ACHN (cell line): ENCODE measurements at regions not wholly inside any gene's neighbourhood (a gene's known extent, or its start where the extent isn't known, plus 50 kb on each side); places are given as distances from the start of the nearest gene placed in this dataset.
"Not testable (repeated sequence)": the region's sequence is repeated elsewhere in the genome, so short reads cannot be mapped to it uniquely, and the experiment has no call there.

Experiments
- DNase-seq: peaks from one replicate; pipeline ENCODE4 v3.0.0-alpha.2; 2015
- in situ Hi-C: cut with HindIII; loops from 2 replicates; pipeline ENCODE4 v1.10.0; 2017; ENCODE audit warnings: low sequenced_read_pairs, low pct_ligation_motif_present, low pct_unique_long_range_greater_than_20kb

GRCh38 chr10:20623546-20623945, 273.6 kb downstream of the NEBL start:
- no peak for DNase-seq
- in situ Hi-C loops = no loop called here

GRCh38 chr10:20622531-20623211, 274.4 kb downstream of the NEBL start:
- no peak for DNase-seq
- in situ Hi-C loops = no loop called here

DNA sequence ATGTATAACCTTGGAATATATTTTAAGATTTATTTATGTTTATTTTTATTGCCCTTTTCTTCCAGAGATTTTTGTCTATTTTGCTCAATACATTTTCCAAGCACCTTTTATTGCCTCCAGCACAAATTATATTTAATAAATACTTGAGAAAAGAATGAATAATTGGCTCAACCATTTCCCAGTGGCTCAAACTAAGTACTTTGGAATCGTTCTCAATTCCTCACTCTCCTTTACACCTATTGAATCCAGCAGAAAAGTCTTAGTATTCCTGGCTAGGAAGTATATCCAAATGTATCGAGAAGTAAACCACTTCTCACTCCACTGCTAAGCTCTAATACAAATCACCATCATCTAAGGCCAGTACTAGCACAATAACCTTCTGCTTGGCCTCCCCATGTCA, 276.1 kb downstream of the NEBL start:
- DNase-seq = no peak
- in situ Hi-C loops = no loop called here

DNA sequence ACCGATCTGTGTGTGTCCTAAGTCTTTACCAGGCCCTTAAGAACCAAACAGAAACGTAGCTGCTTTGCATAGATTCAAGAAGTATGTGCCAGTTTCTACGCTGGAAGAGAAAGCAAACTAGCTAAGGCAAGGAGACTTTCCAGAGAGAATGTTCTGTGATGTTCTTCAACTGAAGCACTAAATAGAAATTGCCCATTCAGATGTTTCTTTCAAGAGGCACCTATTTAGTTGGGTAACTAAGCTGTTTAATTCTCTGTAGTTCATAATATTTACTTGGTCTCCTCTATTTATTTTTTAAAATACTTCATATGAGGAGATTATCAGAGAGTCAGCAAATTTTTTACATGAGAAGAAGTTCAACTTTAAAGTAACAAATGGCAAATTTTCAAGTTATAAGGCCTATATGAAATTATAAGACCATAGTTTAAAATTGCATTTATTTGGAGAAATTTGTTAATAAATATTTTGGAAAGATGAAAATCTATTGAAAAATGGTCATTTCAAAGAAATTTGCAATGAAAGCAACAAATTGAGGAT, 279.0 kb downstream of the NEBL start:
- DNase-seq = no peak
- in situ Hi-C loops = no loop called here

DNA sequence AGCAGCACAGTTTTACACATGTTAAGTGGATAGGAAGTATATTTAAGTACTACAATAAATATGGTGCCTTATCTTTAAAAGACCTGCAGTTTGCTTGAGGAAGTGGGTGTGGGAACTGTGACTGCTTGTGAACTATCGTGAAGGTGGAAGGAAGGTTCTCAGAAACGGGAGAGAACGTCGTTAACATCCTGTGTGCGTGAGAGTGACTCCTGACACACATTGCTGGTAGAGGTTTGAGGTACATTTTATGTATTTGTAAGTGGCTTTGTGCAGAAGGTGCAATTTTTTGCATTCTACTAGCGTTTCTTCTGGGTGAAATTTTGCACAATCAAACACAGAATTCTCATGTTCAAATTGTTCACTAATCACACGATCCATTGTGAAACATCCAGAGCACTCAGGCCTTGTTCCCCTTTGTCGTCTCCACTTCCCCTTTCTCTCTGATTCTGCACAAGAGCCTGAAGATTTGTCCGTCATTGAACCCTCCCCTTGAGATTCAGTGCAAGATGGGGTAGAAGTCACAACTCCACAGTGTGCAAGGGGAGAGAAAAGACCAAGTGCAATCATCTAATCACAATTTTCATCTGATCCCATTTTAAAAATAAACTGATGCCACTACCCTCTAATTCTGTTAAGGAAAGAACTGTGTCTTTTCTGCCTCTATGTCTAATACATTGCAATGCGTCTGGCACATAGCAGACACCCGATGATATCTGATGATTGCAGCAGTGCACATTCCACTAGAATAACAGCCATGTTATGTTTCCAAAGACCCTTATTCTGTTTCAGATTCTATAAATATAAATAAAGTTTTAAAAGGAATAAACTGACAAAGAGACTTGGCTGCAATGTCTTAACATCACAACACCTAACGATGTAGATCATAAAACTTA, 279.9 kb downstream of the NEBL start:
- DNase-seq = no peak
- in situ Hi-C loops = no loop called here

DNA sequence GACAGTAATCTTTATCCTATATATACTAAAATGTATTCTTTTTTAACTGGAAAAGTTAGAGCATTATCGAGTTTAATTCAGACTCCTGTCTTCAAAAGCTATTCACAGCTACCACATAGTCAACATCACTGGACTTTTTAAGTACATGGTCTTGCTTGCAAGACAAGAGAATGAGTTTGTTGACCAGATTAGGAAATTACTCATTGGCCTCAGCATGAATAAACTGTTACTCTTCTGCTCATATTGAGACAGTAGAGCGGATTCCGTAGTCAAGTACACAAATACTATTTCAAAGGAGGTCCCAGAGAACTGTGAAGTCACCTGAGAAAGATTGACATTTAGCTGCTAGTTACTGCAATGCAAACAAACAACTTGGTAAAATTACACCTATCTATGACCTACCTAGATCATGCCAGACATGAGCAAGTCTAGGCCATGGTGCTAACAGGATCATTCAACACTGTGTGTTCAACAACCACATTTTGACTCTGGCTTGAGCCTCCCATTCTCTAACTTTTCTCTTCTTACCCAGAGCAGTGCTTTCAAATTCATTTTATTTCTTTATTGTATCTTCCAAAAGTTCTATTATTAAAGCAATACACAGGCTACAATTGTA, 280.9 kb downstream of the NEBL start:
- in situ Hi-C loops = no loop called here

DNA sequence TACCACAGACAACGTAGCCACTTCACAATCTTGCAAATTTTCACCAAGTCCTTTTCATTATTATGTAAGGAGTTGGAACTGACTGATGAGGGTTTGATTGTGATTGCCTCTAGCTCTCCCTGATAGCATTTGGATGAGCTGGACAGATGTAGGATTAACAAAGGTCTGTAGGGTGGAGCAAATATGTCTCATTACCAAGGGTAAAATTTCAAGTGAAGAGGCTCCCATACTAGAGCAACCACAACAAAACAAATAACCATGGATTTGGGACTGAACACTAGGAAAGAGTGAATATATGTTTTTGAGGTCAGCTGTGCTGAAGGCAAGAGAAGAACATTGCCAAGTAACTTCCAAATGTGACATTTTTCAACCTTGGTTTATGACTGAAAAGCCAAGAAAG, 281.7 kb downstream of the NEBL start:
- no peak for DNase-seq
- in situ Hi-C loops = no loop called here

More for the DNA sequence above, 280.9 kb downstream of the NEBL start:
- no peak for DNase-seq

- DNase-seq = no peak
- in situ Hi-C loops = no loop called here
Measured at GRCh38 chr10:20614911-20615310, 282.2 kb downstream of the NEBL start.

- in situ Hi-C loops = no loop called here
- no peak for DNase-seq
Measured at GRCh38 chr10:20608503-20608902, 288.6 kb downstream of the NEBL start.

- in situ Hi-C loops = no loop called here
- no peak for DNase-seq
Measured at GRCh38 chr10:20606985-20607384, 290.1 kb downstream of the NEBL start.

DNA sequence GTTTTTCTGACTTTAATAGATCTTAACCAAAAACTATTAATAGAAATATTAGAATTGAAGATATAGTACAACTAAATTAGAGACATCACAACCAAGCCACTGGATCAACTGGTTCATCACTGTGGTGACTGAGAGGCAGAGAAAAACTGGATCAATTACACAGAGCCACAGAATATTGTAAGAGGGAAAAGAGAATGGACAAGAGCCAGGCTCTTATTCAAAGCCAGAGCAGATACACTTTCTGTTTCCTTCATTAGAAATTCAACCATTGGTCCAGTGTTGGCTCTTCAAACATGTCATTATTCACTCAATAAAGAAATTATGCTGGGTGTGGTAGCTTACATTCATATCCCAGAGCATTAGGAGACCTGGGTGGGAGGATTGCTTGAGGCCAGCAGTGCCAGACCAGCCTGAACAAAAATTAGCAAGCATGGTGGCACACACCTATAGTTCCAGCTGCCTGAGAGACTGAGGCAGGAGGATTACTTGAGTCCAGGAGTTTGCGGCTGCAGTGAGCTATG, 295.1 kb downstream of the NEBL start:
- DNase-seq = no peak
- in situ Hi-C loops = no loop called here

- peak; percentile 79 for DNase-seq
- in situ Hi-C loops = no loop called here
Measured at GRCh38 chr10:20598590-20598989, 298.5 kb downstream of the NEBL start.

DNA sequence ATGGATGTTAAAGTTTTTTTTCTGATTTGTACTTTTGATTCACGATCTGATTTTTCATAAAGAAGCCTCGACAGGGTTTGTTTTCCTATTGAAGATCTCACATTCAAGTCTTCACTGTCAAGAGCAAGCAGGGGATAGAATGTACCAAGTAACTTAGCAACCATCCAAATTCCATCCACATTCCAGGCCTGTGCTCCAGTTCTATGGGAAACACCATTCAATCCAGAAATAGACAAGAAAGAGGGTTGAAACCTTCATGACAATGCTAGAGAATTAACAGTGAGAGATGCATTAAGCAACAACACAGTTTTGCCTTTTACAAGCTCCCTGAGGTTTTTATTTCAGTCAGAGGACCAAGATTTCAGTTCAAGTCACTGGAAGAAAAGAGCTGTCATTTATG, 300.2 kb downstream of the NEBL start:
- in situ Hi-C loops = no loop called here
- DNase-seq = no peak

DNA sequence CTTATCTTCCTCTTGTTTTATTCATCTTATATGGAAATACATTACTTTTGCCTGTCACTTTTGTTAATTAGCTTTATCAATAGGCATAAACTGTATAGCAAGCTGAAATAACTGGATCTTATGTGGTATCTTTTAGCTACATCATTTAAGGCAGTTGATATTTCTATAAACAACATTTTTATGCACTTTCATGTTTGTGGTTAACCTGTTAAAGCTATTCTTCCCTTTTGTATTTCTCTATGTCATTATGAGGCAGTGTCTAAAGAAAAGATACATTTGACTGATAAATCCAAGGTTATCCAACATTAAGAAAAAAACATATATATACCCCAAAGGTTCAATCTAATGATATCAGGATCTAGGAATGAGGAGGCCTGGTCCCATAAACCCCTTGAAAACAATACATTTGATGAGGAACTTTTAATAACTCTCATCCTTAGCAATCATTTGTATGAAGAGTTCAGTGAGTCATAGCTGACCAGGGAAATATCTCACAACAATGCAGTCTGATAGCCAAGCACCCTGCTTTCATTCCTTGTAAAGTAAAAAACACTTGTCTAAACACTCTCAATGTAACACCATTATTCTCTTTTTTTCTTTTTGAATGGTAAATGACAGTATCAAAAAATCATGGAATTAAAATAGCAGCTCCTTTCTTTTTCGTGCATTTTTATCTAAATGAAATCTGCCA, 300.9 kb downstream of the NEBL start:
- DNase-seq = no peak
- in situ Hi-C loops = no loop called here

DNA sequence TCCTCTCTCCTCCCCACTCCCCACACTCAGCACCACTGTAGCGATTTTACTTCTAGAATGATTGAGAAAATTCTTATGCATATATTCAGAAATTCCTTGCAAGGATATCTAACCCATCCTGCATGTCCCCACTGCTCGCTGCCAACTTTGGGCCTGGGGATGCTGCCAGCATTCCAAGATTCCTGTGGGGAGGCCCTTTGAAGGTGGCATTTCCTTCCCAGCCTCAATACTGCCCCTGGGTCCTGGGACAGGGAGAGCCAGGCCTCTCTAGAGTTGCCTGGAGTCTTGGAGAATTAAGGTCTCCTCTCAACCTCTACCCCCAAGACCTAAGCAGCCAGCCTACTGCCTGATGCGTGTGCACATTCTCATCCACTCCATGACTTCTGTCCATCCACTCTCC, 303.5 kb downstream of the NEBL start:
- in situ Hi-C loops = no loop called here
- DNase-seq = no peak

- in situ Hi-C loops = no loop called here
- DNase-seq = no peak
Measured at GRCh38 chr10:20582041-20582440, 315.1 kb downstream of the NEBL start.

DNA sequence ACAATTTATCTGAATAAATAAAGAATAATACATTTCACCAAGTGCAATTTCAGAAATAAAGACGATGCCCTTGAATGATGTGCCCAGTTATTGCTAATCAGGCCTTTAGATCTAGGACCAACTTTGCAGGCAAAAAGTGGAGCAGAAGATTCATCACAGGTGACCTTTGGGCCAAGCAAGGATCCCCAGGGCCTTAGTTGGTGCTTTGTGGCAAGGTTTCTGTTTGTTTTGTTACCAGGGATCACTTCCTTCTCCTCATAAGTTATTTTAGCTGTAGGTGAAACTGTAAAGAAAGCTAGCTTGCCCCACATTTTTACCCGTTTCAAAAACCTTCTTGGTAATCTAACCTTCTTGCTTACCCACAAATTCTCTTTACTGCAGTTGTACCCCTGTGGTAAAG, 323.2 kb downstream of the NEBL start:
- no peak for DNase-seq
- in situ Hi-C loops = no loop called here

DNA sequence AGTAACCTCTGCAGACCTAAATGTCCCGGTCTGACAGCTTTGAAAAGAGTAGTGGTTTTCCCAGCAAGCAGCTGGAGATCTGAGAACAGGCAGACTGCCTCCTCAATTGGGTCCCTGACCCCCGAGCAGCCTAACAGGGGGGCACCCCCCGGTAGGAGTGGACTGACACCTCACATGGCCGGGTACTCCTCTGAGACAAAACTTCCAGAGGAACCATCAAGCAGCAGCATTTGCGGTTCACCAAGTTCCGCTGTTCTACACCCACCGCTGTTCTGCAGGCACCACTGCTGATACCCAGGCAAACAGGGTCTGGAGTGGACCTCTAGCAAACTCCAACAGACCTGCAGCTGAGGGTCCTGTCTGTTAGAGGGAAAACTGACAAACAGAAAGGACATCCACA, 341.1 kb downstream of the NEBL start:
- DNase-seq = not testable (repeated sequence)

GRCh38 chr10:20552382-20552781, 344.7 kb downstream of the NEBL start:
- DNase-seq = no peak
- in situ Hi-C loops = no loop called here

More for the DNA sequence above, 341.1 kb downstream of the NEBL start:
- in situ Hi-C loops = not testable (repeated sequence)
